Skin of body (tissue), 1 donor: ENCODE measurements at regions not wholly inside any gene's neighbourhood (a gene's known extent, or its start where the extent isn't known, plus 50 kb on each side); places are given as distances from the start of the nearest gene placed in this dataset.
"Not testable (repeated sequence)": the region's sequence is repeated elsewhere in the genome, so short reads cannot be mapped to it uniquely, and the experiment has no call there.

Source experiments
- DNase-seq: peaks from one replicate; lab custom pipeline; 2025; lab: John Stamatoyannopoulos, UW

GRCh38 chr4:127416115-127416514, 216.6 kb upstream of the INTU start:
- no peak for DNase-seq

- peak; percentile 48 for DNase-seq
These were observed 214.7 kb upstream of the INTU start for GRCh38 chr4:127417885-127418535.

DNA sequence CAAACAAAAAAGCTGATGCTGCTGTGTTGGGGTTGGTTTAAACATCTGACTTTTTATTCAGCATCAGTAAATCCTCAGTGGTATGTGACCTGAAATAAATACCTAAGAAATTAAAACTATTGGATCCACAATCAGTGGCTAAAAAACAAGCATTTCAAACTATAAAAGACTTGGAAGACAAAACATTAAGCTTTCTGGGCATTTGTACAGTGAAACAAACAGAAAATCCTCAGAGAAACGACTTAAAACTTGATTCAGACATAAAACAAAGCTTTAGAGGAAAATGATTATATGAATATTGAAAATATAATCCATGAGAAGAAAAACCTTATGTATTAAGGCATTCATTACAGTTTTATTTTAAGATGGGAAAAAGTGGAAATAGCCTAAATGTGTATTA, 213.3 kb upstream of the INTU start:
- DNase-seq, result no peak

- DNase-seq, result peak; percentile 48
These were observed 211.3 kb upstream of the INTU start for GRCh38 chr4:127421437-127421836.

GRCh38 chr4:127425202-127425845, 207.4 kb upstream of the INTU start:
- no peak for DNase-seq

DNA sequence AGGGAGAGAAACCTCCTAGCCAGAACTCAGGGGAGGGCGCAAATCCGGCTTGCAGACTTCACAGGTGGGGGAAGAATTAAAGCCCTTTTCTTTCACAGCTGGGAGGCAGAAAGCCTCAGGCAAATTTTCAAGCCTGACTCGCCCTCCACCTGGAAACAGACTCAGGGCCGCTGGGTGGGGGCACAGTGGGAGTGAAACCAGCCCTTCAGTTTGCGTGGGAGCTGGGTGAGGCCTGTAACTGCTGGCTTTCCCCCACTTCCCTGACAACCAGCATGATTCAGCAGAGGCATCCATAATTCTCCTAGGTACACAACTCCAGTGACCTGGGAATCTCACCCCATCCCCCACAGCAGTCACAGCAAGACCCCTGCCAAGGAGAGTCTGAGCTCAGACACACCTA, 206.9 kb upstream of the INTU start:
- no peak for DNase-seq

DNA sequence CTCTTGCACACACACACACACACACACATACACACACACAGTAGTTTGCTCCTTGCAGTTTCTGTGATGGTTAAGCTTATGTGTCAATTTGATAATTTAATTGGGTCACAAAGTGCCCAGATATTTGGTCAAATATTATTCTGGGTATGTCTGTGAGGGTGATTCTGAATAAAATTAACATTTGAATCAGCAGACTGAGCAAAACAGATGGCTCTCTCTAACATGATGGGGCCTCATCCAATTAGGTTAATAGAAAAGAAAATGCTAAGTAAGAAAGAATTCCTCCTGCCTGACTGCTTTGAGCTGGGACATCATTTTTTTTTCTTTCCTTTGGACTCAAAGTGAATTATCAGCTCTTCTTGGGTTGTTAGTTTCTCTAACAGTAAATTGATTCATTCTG, 191.2 kb upstream of the INTU start:
- DNase-seq, result no peak

- peak; percentile 29 for DNase-seq
These were observed 187.3 kb upstream of the INTU start for GRCh38 chr4:127445471-127445870.

DNA sequence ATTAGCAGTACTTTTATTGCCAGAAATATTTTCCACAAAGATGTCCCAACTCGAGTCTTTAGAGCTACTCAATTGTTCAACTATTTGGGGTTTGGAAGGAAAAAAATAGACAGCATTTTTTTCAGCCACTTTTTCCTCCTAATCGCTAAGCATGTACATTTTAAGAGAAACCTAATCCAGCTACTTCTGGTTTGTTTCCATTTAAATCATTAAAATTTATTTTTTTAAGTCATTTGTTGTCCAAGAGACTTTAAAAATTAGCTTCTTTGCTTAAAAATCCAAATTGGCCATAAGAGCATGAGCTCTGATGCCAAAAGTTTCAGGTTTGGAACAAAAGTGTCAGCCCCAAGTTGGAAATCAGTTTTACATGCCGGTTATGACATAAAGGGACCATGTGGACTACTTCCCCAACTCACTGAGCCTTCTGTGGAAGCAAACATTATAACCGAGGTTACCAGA, 186.3 kb upstream of the INTU start:
- peak; percentile 91 for DNase-seq

- DNase-seq, result peak; percentile 34
These were observed 183.8 kb upstream of the INTU start for GRCh38 chr4:127448986-127449385.

- DNase-seq, result peak; percentile 77
These were observed 183.3 kb upstream of the INTU start for GRCh38 chr4:127449449-127449848.

GRCh38 chr4:127450276-127450675, 182.5 kb upstream of the INTU start:
- DNase-seq, result peak; percentile 70

- DNase-seq, result no peak
These were observed 168.9 kb upstream of the INTU start for GRCh38 chr4:127463883-127464282.

DNA sequence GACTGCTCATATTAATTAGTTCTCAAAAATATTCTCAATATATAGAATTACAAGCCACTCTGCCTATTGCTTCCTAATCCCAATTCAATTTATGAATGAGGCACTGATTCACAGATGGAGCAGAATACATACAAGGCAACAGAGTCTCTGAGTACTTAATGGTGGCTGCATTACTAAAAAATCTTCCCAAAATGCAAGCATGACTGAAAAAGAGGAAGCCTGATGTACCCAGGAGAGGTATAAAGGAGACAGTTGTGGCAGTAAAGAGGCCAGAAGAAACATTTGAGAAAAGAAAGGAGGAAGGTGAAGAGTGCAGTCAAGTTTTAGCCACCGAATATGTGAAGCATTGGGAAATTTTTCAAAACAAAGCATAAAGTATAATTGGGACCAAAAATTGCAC, 163.2 kb upstream of the INTU start:
- DNase-seq, result no peak

DNA sequence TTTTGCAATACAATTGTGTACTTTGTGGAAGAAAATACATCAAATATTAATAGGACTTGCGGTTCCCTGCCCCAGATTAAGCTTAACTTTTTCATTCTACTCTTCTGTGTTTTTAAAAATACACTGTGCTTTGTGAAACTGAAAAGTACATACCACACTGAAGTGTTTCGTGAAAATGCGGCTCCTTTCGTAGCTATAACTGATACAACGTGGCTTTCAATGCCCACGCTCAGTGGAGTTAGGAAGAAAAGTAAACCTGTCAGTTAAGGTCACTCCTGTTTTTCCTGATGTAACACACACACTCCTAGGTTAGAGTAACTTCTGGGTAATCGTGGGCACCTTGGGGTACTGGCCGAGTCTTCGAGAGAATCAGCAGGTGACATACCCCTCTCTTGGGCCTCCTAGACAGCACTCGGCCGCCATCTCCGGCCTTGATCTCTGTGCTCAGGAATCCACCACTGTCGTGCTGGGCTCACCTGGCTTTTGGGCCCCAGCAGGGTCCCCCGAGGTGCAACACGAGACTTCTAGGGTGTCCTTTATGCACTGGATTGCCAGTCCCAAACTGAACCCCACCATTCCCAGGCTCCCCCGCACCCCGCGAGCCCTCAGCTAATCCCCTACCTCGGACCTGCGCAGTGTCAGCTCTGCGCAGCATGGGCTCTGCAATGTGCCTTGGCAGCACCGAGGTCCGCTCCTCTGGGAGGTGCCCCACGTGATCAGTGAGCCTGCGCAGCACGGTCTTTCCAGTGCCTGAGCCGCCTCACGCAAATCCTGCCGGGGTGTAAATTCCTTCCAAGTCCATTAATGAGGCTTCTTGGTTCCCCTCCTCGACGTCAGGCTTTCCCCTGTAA, 162.6 kb upstream of the INTU start:
- DNase-seq, result no peak

DNA sequence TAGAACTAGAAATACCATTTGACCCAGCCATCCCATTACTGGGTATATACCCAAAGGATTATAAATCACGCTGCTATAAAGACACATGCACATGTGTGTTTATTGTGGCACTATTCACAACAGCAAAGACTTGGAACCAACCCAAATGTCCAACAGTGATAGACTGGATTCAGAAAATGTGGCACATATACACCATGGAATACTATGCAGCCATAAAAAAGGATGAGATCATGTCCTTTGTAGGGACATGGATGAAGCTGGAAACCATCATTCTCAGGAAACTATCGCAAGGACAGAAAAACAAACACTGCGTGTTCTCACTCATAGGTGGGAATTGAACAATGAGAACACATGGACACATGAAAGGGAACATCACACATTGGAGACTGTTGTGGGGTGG, 154.5 kb upstream of the INTU start:
- not testable (repeated sequence) for DNase-seq

DNA sequence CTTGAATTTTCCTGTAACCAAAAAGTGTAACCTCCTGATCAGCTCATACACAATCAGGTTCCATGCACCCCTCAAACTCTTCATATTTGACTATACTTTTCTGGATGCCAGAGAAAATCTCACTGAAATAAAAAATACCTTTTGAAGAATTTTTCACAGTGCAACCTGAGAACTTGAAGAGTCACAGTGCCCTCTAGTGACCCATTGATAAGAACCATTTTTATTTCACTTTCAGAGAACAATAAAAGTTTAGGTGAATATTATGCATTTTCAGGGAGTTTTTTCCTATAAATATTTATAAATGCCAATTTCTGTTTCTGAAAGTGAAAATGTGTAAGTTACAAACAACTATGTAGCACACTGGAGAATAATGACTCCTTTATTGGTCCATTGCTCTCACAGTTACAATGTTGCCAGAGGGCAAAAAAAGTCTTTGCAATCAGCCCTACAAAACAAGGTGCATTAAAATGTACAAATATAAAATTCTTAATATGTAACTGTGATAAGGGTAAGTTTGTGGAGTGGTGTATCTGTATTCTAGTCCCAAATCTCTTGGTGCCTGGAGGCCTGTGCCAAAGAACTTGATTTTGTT, 153.6 kb upstream of the INTU start:
- peak; percentile 19 for DNase-seq

GRCh38 chr4:127482049-127482448, 150.7 kb upstream of the INTU start:
- no peak for DNase-seq

GRCh38 chr4:127484117-127484516, 148.6 kb upstream of the INTU start:
- no peak for DNase-seq

DNA sequence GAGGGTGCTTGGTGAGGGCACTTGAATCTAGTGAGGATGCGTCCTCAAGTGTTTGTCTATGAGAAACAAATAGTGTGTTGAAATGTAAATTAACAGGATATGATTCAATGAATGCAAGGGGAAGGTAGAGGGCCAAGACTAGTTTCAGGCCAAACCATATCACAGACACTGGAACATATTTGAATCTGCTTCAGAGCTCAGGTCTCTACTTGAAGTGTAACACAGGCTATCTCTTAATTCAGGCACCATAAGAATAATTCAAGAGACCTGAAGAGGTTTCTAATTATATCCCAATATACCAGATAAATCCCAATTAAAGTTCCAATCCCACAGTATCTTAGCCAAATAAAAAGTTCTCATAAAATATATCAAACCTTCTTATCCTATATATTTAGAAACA, 146.5 kb upstream of the INTU start:
- no peak for DNase-seq

- no peak for DNase-seq
These were observed 141.2 kb upstream of the INTU start for GRCh38 chr4:127491571-127491970.

- not testable (repeated sequence) for DNase-seq
These were observed 135.9 kb upstream of the INTU start for GRCh38 chr4:127496875-127497274.
